ENCODE measurements at regions not wholly inside any gene's neighbourhood (a gene's known extent, or its start where the extent isn't known, plus 50 kb on each side); places are given as distances from the start of the nearest gene placed in this dataset.

- no peak for DNase-seq (ENCODE audit: extremely low read depth, insufficient read length)
- Histone ChIP-seq H3K4me3 (replicated peaks; ENCODE audit: low read depth, low read length) (no peak overlapping the region), H3K27me3 (replicated peaks; ENCODE audit: control insufficient read depth, insufficient read depth, low read length) (no peaks in the 10 kb centered on the region), H3K36me3 (ENCODE audit: control insufficient read depth, insufficient read depth, low read length) (no peaks in the 10 kb centered on the region)
- TF ChIP-seq CTCF (IDR thresholded peaks at IDR 0.05; ENCODE audit: insufficient read depth, low read length, poor library complexity, severe bottlenecking), result no peak
Observed at GRCh38 chr4:187362937-187363857, 632.4 kb upstream of the ZFP42 start.

- no peak for TF ChIP-seq CTCF (IDR thresholded peaks at IDR 0.05; ENCODE audit: insufficient read depth, low read length, poor library complexity, severe bottlenecking)
- DNase-seq (ENCODE audit: extremely low read depth, insufficient read length), result no peak
- Histone ChIP-seq H3K27me3 (replicated peaks; ENCODE audit: control insufficient read depth, insufficient read depth, low read length) (no peaks in the 10 kb centered on the region), H3K4me3 (replicated peaks; ENCODE audit: low read depth, low read length) (no peak overlapping the region), H3K36me3 (ENCODE audit: control insufficient read depth, insufficient read depth, low read length) (no peaks in the 10 kb centered on the region)
Observed at GRCh38 chr4:187364401-187364800, 631.2 kb upstream of the ZFP42 start.

- TF ChIP-seq CTCF (IDR thresholded peaks at IDR 0.05; ENCODE audit: insufficient read depth, low read length, poor library complexity, severe bottlenecking), result no peak
- H3K36me3 ChIP-seq (ENCODE audit: control insufficient read depth, insufficient read depth, low read length), result no peaks in the 10 kb centered on the region
- H3K27me3 ChIP-seq (replicated peaks; ENCODE audit: control insufficient read depth, insufficient read depth, low read length), result no peaks in the 10 kb centered on the region
- H3K4me3 ChIP-seq (replicated peaks; ENCODE audit: low read depth, low read length), result no peak overlapping the region
- DNase-seq (ENCODE audit: extremely low read depth, insufficient read length), result no peak
Observed at GRCh38 chr4:187364851-187365250, 630.7 kb upstream of the ZFP42 start.

- no peak for DNase-seq (ENCODE audit: extremely low read depth, insufficient read length)
- H3K36me3 ChIP-seq (ENCODE audit: control insufficient read depth, insufficient read depth, low read length), result no peaks in the 10 kb centered on the region
- H3K4me3 ChIP-seq (replicated peaks; ENCODE audit: low read depth, low read length), result no peak overlapping the region
- no peaks in the 10 kb centered on the region for H3K27me3 ChIP-seq (replicated peaks; ENCODE audit: control insufficient read depth, insufficient read depth, low read length)
- no peak for TF ChIP-seq CTCF (IDR thresholded peaks at IDR 0.05; ENCODE audit: insufficient read depth, low read length, poor library complexity, severe bottlenecking)
Observed at GRCh38 chr4:187366530-187366929, 629.0 kb upstream of the ZFP42 start.

- no peak for TF ChIP-seq CTCF (IDR thresholded peaks at IDR 0.05; ENCODE audit: insufficient read depth, low read length, poor library complexity, severe bottlenecking)
- no peak for DNase-seq (ENCODE audit: extremely low read depth, insufficient read length)
- Histone ChIP-seq H3K36me3 (ENCODE audit: control insufficient read depth, insufficient read depth, low read length) (no peaks in the 10 kb centered on the region), H3K4me3 (replicated peaks; ENCODE audit: low read depth, low read length) (no peak overlapping the region), H3K27me3 (replicated peaks; ENCODE audit: control insufficient read depth, insufficient read depth, low read length) (no peaks in the 10 kb centered on the region)
Observed at GRCh38 chr4:187370918-187371317, 624.7 kb upstream of the ZFP42 start.

Measured in GM06990 (cell line).